H1 (cell line): ENCODE measurements at regions not wholly inside any gene's neighbourhood (a gene's known extent, or its start where the extent isn't known, plus 50 kb on each side); places are given as distances from the start of the nearest gene placed in this dataset.

ENCODE experiments used
- BCL11A ChIP-seq, 2 experiments: IDR thresholded peaks; one replicate each; pipeline ENCODE4 v1.6.1; 2011; ENCODE audit warnings: low read depth in 2 of 2, low read length in 2 of 2, mild to moderate bottlenecking in 2 of 2
- HDAC6 ChIP-seq: IDR thresholded peaks from one replicate; pipeline ENCODE4 v1.7.1; 2012; ENCODE audit warnings: low read depth, mild to moderate bottlenecking, inconsistent platforms, low read length, moderate library complexity
- JUND ChIP-seq: IDR thresholded peaks from 2 replicates; pipeline ENCODE4 v1.6.1; 2011; ENCODE audit warnings: mild to moderate bottlenecking, improper control_type of control experiment, low read length
- SIN3A ChIP-seq, 2 experiments: IDR thresholded peaks in 1 of 2; conservative IDR thresholded peaks in 1 of 2; 2 replicates each; pipeline ENCODE4 v1.6.1; 2011 to 2012; ENCODE audit warnings: low read length in 2 of 2, improper control_type of control experiment in 1 of 2, low read depth in 1 of 2, mild to moderate bottlenecking in 1 of 2
- SIRT6 ChIP-seq: IDR thresholded peaks from one replicate; pipeline ENCODE4 v1.7.1; 2012; ENCODE audit warnings: low read length, inconsistent platforms

DNA sequence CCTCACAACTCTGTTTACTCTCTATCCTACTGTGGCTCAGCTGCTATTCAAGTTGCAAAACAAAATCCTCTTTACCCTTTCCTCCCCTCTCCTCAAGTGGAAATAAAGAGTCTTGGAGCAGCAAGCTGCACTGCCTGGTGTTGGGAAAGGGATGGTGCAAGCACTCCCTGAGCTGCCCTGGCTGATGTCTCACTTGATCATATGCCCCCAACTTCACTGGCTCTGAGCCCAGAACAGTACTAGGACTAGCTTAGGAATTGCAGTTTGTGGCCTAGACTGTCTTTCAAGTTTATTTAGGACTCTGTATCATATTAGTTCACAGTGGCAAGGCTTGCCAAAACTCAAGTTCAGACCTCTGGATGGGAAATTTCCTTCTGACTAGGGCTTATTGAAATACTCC is 1683.8 kb upstream of the SEL1L start (continued):
- TF ChIP-seq BCL11A (IDR thresholded peaks at IDR 0.05; ENCODE audit: low read depth in 2 of 2, low read length in 2 of 2) (no peak), SIN3A (conservative IDR thresholded peaks at IDR 0.05 in 1 of 2, IDR thresholded peaks at IDR 0.05 in 1 of 2; ENCODE audit: low read depth in 1 of 2, low read length in 2 of 2) (no peak), JUND (no peak), SIRT6 (no peak), HDAC6 (no peak)
- TF ChIP-seq, all 59 proteins: peak for 0
